GM12891 (cell line): ENCODE measurements at regions not wholly inside any gene's neighbourhood (a gene's known extent, or its start where the extent isn't known, plus 50 kb on each side); places are given as distances from the start of the nearest gene placed in this dataset.

Experiments used
- PAX5 ChIP-seq: IDR thresholded peaks from 2 replicates; pipeline ENCODE4 v1.6.1; 2011; ENCODE audit warnings: low read length, moderate library complexity, mild to moderate bottlenecking; ENCODE audit not compliant: insufficient read depth, severe bottlenecking
- POLR2A ChIP-seq: IDR thresholded peaks from 2 replicates; pipeline ENCODE4 v1.6.1; 2011; ENCODE audit warnings: low read depth, low read length, control low read depth
- POLR2AphosphoS5 ChIP-seq: IDR thresholded peaks from 2 replicates; pipeline ENCODE4 v1.6.1; 2011; ENCODE audit warnings: low read depth, low read length, control low read depth
- POU2F2 ChIP-seq: IDR thresholded peaks from 2 replicates; pipeline ENCODE4 v1.6.1; 2011; ENCODE audit warnings: low read depth, mild to moderate bottlenecking, control low read depth, low read length, moderate library complexity
- SPI1 ChIP-seq: IDR thresholded peaks from 2 replicates; pipeline ENCODE4 v1.6.1; 2011; ENCODE audit warnings: low read depth, low read length, control low read depth
- TAF1 ChIP-seq: IDR thresholded peaks from 2 replicates; pipeline ENCODE4 v1.6.1; 2011; ENCODE audit warnings: low read depth, low read length, control low read depth

- TF ChIP-seq TAF1 (no peak), POLR2A (no peak), POLR2AphosphoS5 (no peak), SPI1 (no peak), POU2F2 (no peak), PAX5 (no peak)
Observed at GRCh38 chr3:80676261-80676660, 908.5 kb upstream of the ROBO1 start.
